ENCODE measurements at regions not wholly inside any gene's neighbourhood (a gene's known extent, or its start where the extent isn't known, plus 50 kb on each side); places are given as distances from the start of the nearest gene placed in this dataset.
A peak's percentile ranks its signal among the peaks of the same experiment; 100 is the strongest.
"Not testable (repeated sequence)": the region's sequence is repeated elsewhere in the genome, so short reads cannot be mapped to it uniquely, and the experiment has no call there.

GRCh38 chr6:37078814-37079213 lies 73.4 kb downstream of the FGD2 start:
- no peak for DNase-seq (ENCODE audit: low read depth in 4 of 4, low spot score in 1 of 4)

- no peak for DNase-seq (ENCODE audit: low read depth in 4 of 4, low spot score in 1 of 4)
Measured at GRCh38 chr6:37081042-37081607, 75.7 kb downstream of the FGD2 start.

- DNase-seq (ENCODE audit: low read depth in 4 of 4, low spot score in 1 of 4), result no peak
Measured at GRCh38 chr6:37082390-37083130, 77.1 kb downstream of the FGD2 start.

GRCh38 chr6:37083243-37084138 lies 78.0 kb downstream of the FGD2 start:
- DNase-seq (ENCODE audit: low read depth in 4 of 4, low spot score in 1 of 4), result no peak

GRCh38 chr6:37084665-37085064 lies 79.2 kb downstream of the FGD2 start:
- DNase-seq (ENCODE audit: low read depth in 4 of 4, low spot score in 1 of 4), result not testable (repeated sequence)

GRCh38 chr6:37085198-37085597 lies 79.7 kb downstream of the FGD2 start:
- DNase-seq (ENCODE audit: low read depth in 4 of 4, low spot score in 1 of 4), result no peak

- no peak for DNase-seq (ENCODE audit: low read depth in 4 of 4, low spot score in 1 of 4)
Measured at GRCh38 chr6:37088897-37089296, 81.1 kb upstream of the PIM1 start.

- no peak for DNase-seq (ENCODE audit: low read depth in 4 of 4, low spot score in 1 of 4)
Measured at GRCh38 chr6:37089783-37090182, 80.2 kb upstream of the PIM1 start.

GRCh38 chr6:37091104-37091503 lies 78.8 kb upstream of the PIM1 start:
- not testable (repeated sequence) for DNase-seq (ENCODE audit: low read depth in 4 of 4, low spot score in 1 of 4)

GRCh38 chr6:37091586-37091985 lies 78.4 kb upstream of the PIM1 start:
- DNase-seq (ENCODE audit: low read depth in 4 of 4, low spot score in 1 of 4), result not testable (repeated sequence)

- DNase-seq (ENCODE audit: low read depth in 4 of 4, low spot score in 1 of 4), result no peak
Measured at GRCh38 chr6:37092923-37093727, 76.8 kb upstream of the PIM1 start.

- DNase-seq (ENCODE audit: low read depth in 4 of 4, low spot score in 1 of 4), result no peak
Measured at GRCh38 chr6:37093728-37094069, 76.3 kb upstream of the PIM1 start.

- DNase-seq (ENCODE audit: low read depth in 4 of 4, low spot score in 1 of 4), result no peak
Measured at GRCh38 chr6:37095997-37096396, 74.0 kb upstream of the PIM1 start.

GRCh38 chr6:37097335-37097734 lies 72.6 kb upstream of the PIM1 start:
- no peak for DNase-seq (ENCODE audit: low read depth in 4 of 4, low spot score in 1 of 4)

GRCh38 chr6:37099442-37099841 lies 70.5 kb upstream of the PIM1 start:
- DNase-seq (ENCODE audit: low read depth in 4 of 4, low spot score in 1 of 4), result no peak

GRCh38 chr6:37100745-37101144 lies 69.2 kb upstream of the PIM1 start:
- no peak for DNase-seq (ENCODE audit: low read depth in 4 of 4, low spot score in 1 of 4)

- DNase-seq (ENCODE audit: low read depth in 4 of 4, low spot score in 1 of 4), result no peak
Measured at GRCh38 chr6:37101991-37102298, 68.0 kb upstream of the PIM1 start.

GRCh38 chr6:37102299-37103168 lies 67.4 kb upstream of the PIM1 start:
- peak; percentile 30 to 59 (median 42) for DNase-seq (ENCODE audit: low read depth in 4 of 4, low spot score in 1 of 4)

- DNase-seq (ENCODE audit: low read depth in 4 of 4, low spot score in 1 of 4), result peak in 1 of 4 experiments; percentile 6
Measured at GRCh38 chr6:37103169-37104039, 66.5 kb upstream of the PIM1 start.

GRCh38 chr6:37104824-37105147 lies 65.2 kb upstream of the PIM1 start:
- no peak for DNase-seq (ENCODE audit: low read depth in 4 of 4, low spot score in 1 of 4)

Measured in stimulated activated CD4-positive, alpha-beta T cell treated with anti-CD3 and anti-CD28 coated beads, Interleukin-1b, Interleukin-23, amount 100 ng/mL, for 24 hours (primary cell).